K562 (cell line): ENCODE measurements at regions not wholly inside any gene's neighbourhood (a gene's known extent, or its start where the extent isn't known, plus 50 kb on each side); places are given as distances from the start of the nearest gene placed in this dataset.

Experiments
- ATAC-seq: fragments of 200-7000 bp; cut with Tn5 transposase; 3 replicates; pipeline ENCODE4 v1.9.1; 2020; ENCODE audit warnings: moderate library complexity
- BruUV-seq: library from RNA; stranded (reverse); fragments of 400-500 nt; replicated peaks from 2 replicates; lab custom pipeline; 2021; lab: Mats Ljungman, UMichigan
- CTCF ChIA-PET: fragments of 300-600 bp; formaldehyde crosslinking; extraction: SDS; loops from one replicate; lab custom pipeline; 2021; ENCODE audit warnings: low intra/inter-chr PET ratio; lab: Yijun Ruan, JAX
- POLR2A ChIA-PET: fragments of 300-600, 350-650 bp; sonication (Branson Sonifier 250); formaldehyde crosslinking; extraction: SDS; loops from one replicate; lab custom pipeline; 2021; ENCODE audit warnings: antibody characterized with exemption, inconsistent platforms; lab: Yijun Ruan, JAX
- DNase-seq, 4 experiments: peaks; one replicate each; pipeline versions ENCODE4 v3.0.0 to v3.0.0-alpha.2; 2011 to 2018; ENCODE audit warnings: low spot score in 3 of 4, mixed read lengths in 3 of 4; ENCODE audit errors: extremely low read depth in 1 of 4
- FAIRE-seq: peaks from 2 replicates; lab custom pipeline; 2011; peaks lifted over from hg19 to GRCh38; lab: Jason Lieb, UNC
- H2AFZ ChIP-seq: 2 replicates; pipeline ENCODE4 v1.6.0; 2011; ENCODE audit warnings: low read depth, low read length, control low read depth, inconsistent platforms
- H3K27ac ChIP-seq: fragments of 200-600 bp; 3 replicates; pipeline ENCODE4 v1.8.0; 2011; ENCODE audit warnings: low read depth, mild to moderate bottlenecking, control low read depth, inconsistent platforms, low read length, moderate library complexity, mixed read lengths; ENCODE audit errors: extremely low read depth
- H3K27me3 ChIP-seq, 2 experiments: fragments of 300-600 bp in 1 of 2; 2 replicates in 1 of 2; 3 replicates in 1 of 2; pipeline versions ENCODE4 v1.6.0 to v1.8.0; 2011; ENCODE audit warnings: inconsistent platforms in 2 of 2, low read length in 2 of 2, mild to moderate bottlenecking in 1 of 2, mixed read lengths in 1 of 2, moderate library complexity in 1 of 2; ENCODE audit not compliant: control insufficient read depth in 2 of 2, insufficient read depth in 2 of 2
- H3K36me3 ChIP-seq: fragments of 300-600 bp; 3 replicates; pipeline ENCODE4 v1.8.0; 2011; ENCODE audit warnings: mild to moderate bottlenecking, low read length, inconsistent platforms; ENCODE audit not compliant: control insufficient read depth, insufficient read depth
- H3K4me1 ChIP-seq, 2 experiments: fragments of 200-600 bp in 1 of 2; replicated peaks in 1 of 2; 2 replicates in 1 of 2; 3 replicates in 1 of 2; pipeline versions ENCODE4 v1.5.1 to v1.8.0; 2011; ENCODE audit warnings: inconsistent platforms in 2 of 2, low read length in 2 of 2, mild to moderate bottlenecking in 1 of 2, mixed read lengths in 1 of 2, moderate library complexity in 1 of 2; ENCODE audit not compliant: control insufficient read depth in 2 of 2, insufficient read depth in 2 of 2
- H3K4me2 ChIP-seq: 2 replicates; pipeline ENCODE4 v1.6.1; 2011; ENCODE audit warnings: low read length, control low read depth, inconsistent platforms, mixed read lengths; ENCODE audit not compliant: insufficient read depth
- H3K4me3 ChIP-seq: fragments of 200-600 bp; sonication (generic), shearing (Covaris generic); 2 replicates; pipeline ENCODE4 v1.5.1; 2016; ENCODE audit warnings: control low read depth, inconsistent platforms
- H3K79me2 ChIP-seq: fragments of 200-600 bp; 3 replicates; pipeline ENCODE4 v1.8.0; 2011; ENCODE audit warnings: low read length, inconsistent platforms; ENCODE audit not compliant: control insufficient read depth, insufficient read depth
- H3K9ac ChIP-seq, 2 experiments: 2 replicates each; pipeline versions ENCODE4 v1.6.0 to v1.6.1; 2011; ENCODE audit warnings: low read depth in 2 of 2, low read length in 2 of 2, control low read depth in 1 of 2, inconsistent platforms in 1 of 2, mild to moderate bottlenecking in 1 of 2, mixed read lengths in 1 of 2; ENCODE audit not compliant: insufficient read depth in 1 of 2
- H3K9me1 ChIP-seq: one replicate; pipeline ENCODE4 v1.6.0; 2011; ENCODE audit warnings: inconsistent platforms, mild to moderate bottlenecking, low read length, moderate library complexity; ENCODE audit not compliant: control insufficient read depth, insufficient read depth
- H3K9me3 ChIP-seq: replicated peaks from 2 replicates; pipeline ENCODE4 v1.5.1; 2011; ENCODE audit warnings: low read depth, low read length, inconsistent platforms; ENCODE audit not compliant: control insufficient read depth, insufficient read depth
- H4K20me1 ChIP-seq: replicated peaks from 2 replicates; pipeline ENCODE4 v1.6.1; 2011; ENCODE audit warnings: low read length, inconsistent platforms, mixed read lengths; ENCODE audit not compliant: control insufficient read depth, insufficient read depth
- CBFA2T3 ChIP-seq: fragments of 450-650 bp; IDR thresholded peaks from 2 replicates; pipeline ENCODE4 v1.6.1; 2017
- CHD1 ChIP-seq: fragments of 200-600 bp; sonication (generic); IDR thresholded peaks from one replicate; pipeline ENCODE4 v1.6.1; 2012; ENCODE audit warnings: mild to moderate bottlenecking, moderate library complexity, low read length, inconsistent platforms
- ESRRB ChIP-seq: fragments of 250-450 bp; sonication (Bioruptor Pico); IDR thresholded peaks from 2 replicates; pipeline ENCODE4 v1.5.0; 2020; ENCODE audit warnings: mild to moderate bottlenecking, moderate library complexity, borderline replicate concordance
- ETS2 ChIP-seq: IDR thresholded peaks from 2 replicates; pipeline ENCODE4 v1.6.1; 2016; ENCODE audit warnings: borderline replicate concordance, missing genetic modification characterization, mild to moderate bottlenecking, moderate library complexity, missing compliant biosample characterization; ENCODE audit not compliant: poor library complexity, severe bottlenecking
- MAFG ChIP-seq: fragments of 450-650 bp; conservative IDR thresholded peaks from 2 replicates; pipeline ENCODE4 v1.6.1; 2016; ENCODE audit warnings: missing genetic modification characterization, missing compliant biosample characterization
- RFX7 ChIP-seq: fragments of 250-450 bp; sonication (Bioruptor Pico); IDR thresholded peaks from 2 replicates; pipeline ENCODE4 v1.5.1; 2021; ENCODE audit warnings: mild to moderate bottlenecking
- TBL1XR1 ChIP-seq, 2 experiments: IDR thresholded peaks; 2 replicates each; pipeline ENCODE4 v1.6.1; 2012; ENCODE audit warnings: improper control_type of control experiment in 2 of 2, low read length in 2 of 2, mild to moderate bottlenecking in 1 of 2
- WGBS: fragments of 100-300 bp; shearing (Covaris generic); methylation state at CpG from one replicate; pipeline ENCODE4 v1.1.6; 2016; ENCODE audit warnings: low coverage, mixed read lengths; ENCODE audit not compliant: insufficient coverage; ENCODE audit errors: missing lambda C conversion rate; 5-methylcytosine and 5-hydroxymethylcytosine counted together
- in situ Hi-C: fragments of 300-500 bp; cut with MboI; formaldehyde crosslinking; loops from 4 replicates; pipeline ENCODE4 v1.15.0; 2018; ENCODE audit warnings: inconsistent platforms, mixed read lengths
- intact Hi-C: fragments of 100-400 bp; cut with micrococcal nuclease; formaldehyde crosslinking; loops from 2 replicates; pipeline ENCODE4 v1.14.2; 2022
- TF ChIP-seq, protein P1 (sequence below): fragments of 450-650 bp; IDR thresholded peaks from 2 replicates; pipeline ENCODE4 v1.6.1; 2016; ENCODE audit warnings: mild to moderate bottlenecking, moderate library complexity

DNA sequence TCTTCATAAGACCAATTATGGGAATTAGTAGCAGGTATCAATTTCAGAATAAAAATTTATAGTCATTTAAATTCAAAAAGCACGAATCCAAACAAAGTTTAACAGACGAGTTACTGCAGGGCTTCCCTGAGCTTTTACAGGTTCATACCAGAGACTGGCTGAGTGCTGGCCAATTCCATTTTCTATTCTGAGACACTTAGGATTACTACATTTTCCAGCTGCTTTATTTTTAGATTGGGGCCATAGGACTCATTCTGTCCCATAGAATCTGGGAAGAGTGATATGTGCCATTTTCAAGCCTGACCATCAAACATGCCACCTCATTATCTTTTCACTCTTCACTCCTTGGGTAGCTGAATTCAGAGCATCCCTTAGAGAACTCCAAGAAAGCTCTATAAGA lies 410.7 kb downstream of the DNAH5 start:
- WGBS, result 0% methylated on average over 2 of the region's 2 CpGs
- BruUV-seq, result no TSS peak
- no peak for FAIRE-seq
- TF ChIP-seq MAFG (tag) (no peak), ETS2 (no peak), CBFA2T3 (no peak), CHD1 (no peak), ESRRB (CRISPR knock-in tag) (no peak), TBL1XR1 (IDR thresholded peaks at IDR 0.05; ENCODE audit: low read length in 2 of 2) (no peak), RFX7 (CRISPR knock-in tag) (no peak)
- TF ChIP-seq, protein P1, sequence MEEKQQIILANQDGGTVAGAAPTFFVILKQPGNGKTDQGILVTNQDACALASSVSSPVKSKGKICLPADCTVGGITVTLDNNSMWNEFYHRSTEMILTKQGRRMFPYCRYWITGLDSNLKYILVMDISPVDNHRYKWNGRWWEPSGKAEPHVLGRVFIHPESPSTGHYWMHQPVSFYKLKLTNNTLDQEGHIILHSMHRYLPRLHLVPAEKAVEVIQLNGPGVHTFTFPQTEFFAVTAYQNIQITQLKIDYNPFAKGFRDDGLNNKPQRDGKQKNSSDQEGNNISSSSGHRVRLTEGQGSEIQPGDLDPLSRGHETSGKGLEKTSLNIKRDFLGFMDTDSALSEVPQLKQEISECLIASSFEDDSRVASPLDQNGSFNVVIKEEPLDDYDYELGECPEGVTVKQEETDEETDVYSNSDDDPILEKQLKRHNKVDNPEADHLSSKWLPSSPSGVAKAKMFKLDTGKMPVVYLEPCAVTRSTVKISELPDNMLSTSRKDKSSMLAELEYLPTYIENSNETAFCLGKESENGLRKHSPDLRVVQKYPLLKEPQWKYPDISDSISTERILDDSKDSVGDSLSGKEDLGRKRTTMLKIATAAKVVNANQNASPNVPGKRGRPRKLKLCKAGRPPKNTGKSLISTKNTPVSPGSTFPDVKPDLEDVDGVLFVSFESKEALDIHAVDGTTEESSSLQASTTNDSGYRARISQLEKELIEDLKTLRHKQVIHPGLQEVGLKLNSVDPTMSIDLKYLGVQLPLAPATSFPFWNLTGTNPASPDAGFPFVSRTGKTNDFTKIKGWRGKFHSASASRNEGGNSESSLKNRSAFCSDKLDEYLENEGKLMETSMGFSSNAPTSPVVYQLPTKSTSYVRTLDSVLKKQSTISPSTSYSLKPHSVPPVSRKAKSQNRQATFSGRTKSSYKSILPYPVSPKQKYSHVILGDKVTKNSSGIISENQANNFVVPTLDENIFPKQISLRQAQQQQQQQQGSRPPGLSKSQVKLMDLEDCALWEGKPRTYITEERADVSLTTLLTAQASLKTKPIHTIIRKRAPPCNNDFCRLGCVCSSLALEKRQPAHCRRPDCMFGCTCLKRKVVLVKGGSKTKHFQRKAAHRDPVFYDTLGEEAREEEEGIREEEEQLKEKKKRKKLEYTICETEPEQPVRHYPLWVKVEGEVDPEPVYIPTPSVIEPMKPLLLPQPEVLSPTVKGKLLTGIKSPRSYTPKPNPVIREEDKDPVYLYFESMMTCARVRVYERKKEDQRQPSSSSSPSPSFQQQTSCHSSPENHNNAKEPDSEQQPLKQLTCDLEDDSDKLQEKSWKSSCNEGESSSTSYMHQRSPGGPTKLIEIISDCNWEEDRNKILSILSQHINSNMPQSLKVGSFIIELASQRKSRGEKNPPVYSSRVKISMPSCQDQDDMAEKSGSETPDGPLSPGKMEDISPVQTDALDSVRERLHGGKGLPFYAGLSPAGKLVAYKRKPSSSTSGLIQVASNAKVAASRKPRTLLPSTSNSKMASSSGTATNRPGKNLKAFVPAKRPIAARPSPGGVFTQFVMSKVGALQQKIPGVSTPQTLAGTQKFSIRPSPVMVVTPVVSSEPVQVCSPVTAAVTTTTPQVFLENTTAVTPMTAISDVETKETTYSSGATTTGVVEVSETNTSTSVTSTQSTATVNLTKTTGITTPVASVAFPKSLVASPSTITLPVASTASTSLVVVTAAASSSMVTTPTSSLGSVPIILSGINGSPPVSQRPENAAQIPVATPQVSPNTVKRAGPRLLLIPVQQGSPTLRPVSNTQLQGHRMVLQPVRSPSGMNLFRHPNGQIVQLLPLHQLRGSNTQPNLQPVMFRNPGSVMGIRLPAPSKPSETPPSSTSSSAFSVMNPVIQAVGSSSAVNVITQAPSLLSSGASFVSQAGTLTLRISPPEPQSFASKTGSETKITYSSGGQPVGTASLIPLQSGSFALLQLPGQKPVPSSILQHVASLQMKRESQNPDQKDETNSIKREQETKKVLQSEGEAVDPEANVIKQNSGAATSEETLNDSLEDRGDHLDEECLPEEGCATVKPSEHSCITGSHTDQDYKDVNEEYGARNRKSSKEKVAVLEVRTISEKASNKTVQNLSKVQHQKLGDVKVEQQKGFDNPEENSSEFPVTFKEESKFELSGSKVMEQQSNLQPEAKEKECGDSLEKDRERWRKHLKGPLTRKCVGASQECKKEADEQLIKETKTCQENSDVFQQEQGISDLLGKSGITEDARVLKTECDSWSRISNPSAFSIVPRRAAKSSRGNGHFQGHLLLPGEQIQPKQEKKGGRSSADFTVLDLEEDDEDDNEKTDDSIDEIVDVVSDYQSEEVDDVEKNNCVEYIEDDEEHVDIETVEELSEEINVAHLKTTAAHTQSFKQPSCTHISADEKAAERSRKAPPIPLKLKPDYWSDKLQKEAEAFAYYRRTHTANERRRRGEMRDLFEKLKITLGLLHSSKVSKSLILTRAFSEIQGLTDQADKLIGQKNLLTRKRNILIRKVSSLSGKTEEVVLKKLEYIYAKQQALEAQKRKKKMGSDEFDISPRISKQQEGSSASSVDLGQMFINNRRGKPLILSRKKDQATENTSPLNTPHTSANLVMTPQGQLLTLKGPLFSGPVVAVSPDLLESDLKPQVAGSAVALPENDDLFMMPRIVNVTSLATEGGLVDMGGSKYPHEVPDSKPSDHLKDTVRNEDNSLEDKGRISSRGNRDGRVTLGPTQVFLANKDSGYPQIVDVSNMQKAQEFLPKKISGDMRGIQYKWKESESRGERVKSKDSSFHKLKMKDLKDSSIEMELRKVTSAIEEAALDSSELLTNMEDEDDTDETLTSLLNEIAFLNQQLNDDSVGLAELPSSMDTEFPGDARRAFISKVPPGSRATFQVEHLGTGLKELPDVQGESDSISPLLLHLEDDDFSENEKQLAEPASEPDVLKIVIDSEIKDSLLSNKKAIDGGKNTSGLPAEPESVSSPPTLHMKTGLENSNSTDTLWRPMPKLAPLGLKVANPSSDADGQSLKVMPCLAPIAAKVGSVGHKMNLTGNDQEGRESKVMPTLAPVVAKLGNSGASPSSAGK, result no peak

More for the DNA sequence above, 410.7 kb downstream of the DNAH5 start:
- no peak overlapping the region for H3K4me3 ChIP-seq
- H3K4me2 ChIP-seq, result no peak overlapping the region
- DNase-seq, result no peak
- H3K36me3 ChIP-seq, result no peaks in the 10 kb centered on the region
- H3K79me2 ChIP-seq, result no peaks in the 10 kb centered on the region
- H4K20me1 ChIP-seq, result no peaks in the 10 kb centered on the region
- no peak overlapping the region for H2AFZ ChIP-seq
- no peak for ATAC-seq
- H3K27me3 ChIP-seq, result no peaks in the 10 kb centered on the region
- H3K9ac ChIP-seq, result no peak overlapping the region
- no peaks in the 10 kb centered on the region for H3K9me1 ChIP-seq
- CTCF ChIA-PET, result no interaction called here
- no peaks in the 10 kb centered on the region; the same call in 1 of the 2 replicates for H3K9me3 ChIP-seq
- no peak overlapping the region for H3K27ac ChIP-seq
- intact Hi-C loops, result no loop called here
- H3K4me1 ChIP-seq, result no peaks in the 10 kb centered on the region
- in situ Hi-C loops, result no loop called here
- POLR2A ChIA-PET, result no interaction called here
